Neuronal stem cell (in vitro differentiated cells): ENCODE measurements at regions not wholly inside any gene's neighbourhood (a gene's known extent, or its start where the extent isn't known, plus 50 kb on each side); places are given as distances from the start of the nearest gene placed in this dataset.
A peak's percentile ranks its signal among the peaks of the same experiment; 100 is the strongest.

Source experiments
- DNase-seq: peaks from one replicate; pipeline ENCODE4 v3.0.0-alpha.2; 2013; ENCODE audit warnings: low spot score
- H2AFZ ChIP-seq: one replicate; pipeline ENCODE4 v1.6.1; 2013; ENCODE audit warnings: mild to moderate bottlenecking, low read length, inconsistent platforms
- H2AK5ac ChIP-seq: 2 replicates; pipeline ENCODE4 v1.6.1; 2013; ENCODE audit warnings: low read depth, mild to moderate bottlenecking, inconsistent platforms, low read length, moderate library complexity, mixed read lengths
- H2BK120ac ChIP-seq: 2 replicates; pipeline ENCODE4 v1.6.1; 2013; ENCODE audit warnings: low read depth, mild to moderate bottlenecking, inconsistent platforms, low read length, moderate library complexity, mixed read lengths
- H2BK12ac ChIP-seq: one replicate; pipeline ENCODE4 v1.6.1; 2013; ENCODE audit warnings: low read length, inconsistent platforms
- H2BK15ac ChIP-seq: 2 replicates; pipeline ENCODE4 v1.6.1; 2013; ENCODE audit warnings: mild to moderate bottlenecking, low read length, inconsistent platforms, mixed read lengths
- H2BK5ac ChIP-seq: one replicate; pipeline ENCODE4 v1.6.1; 2013; ENCODE audit warnings: inconsistent platforms, mild to moderate bottlenecking, low read length, moderate library complexity
- H3K14ac ChIP-seq: one replicate; pipeline ENCODE4 v1.6.1; 2013; ENCODE audit warnings: low read length, inconsistent platforms
- H3K18ac ChIP-seq: 2 replicates; pipeline ENCODE4 v1.6.1; 2013; ENCODE audit warnings: low read length, inconsistent platforms
- H3K23ac ChIP-seq: 2 replicates; pipeline ENCODE4 v1.6.1; 2013; ENCODE audit warnings: low read depth, mild to moderate bottlenecking, mixed read lengths, low read length, inconsistent platforms; ENCODE audit not compliant: poor library complexity
- H3K27ac ChIP-seq: replicated peaks from 3 replicates; pipeline ENCODE4 v1.5.1; 2013; ENCODE audit warnings: low read length, inconsistent platforms
- H3K27me3 ChIP-seq, 3 experiments: 2 replicates each; pipeline ENCODE4 v1.6.1; 2013; ENCODE audit warnings: low read length in 3 of 3, mild to moderate bottlenecking in 2 of 3, inconsistent platforms in 1 of 3, low read depth in 1 of 3, mixed read lengths in 1 of 3, moderate library complexity in 1 of 3; ENCODE audit not compliant: control insufficient read depth in 3 of 3, insufficient read depth in 3 of 3
- H3K36me3 ChIP-seq, 2 donors: replicated peaks in 1 of 2; 2 replicates each; pipeline ENCODE4 v1.6.1; 2013; ENCODE audit warnings: low read length in 2 of 2; ENCODE audit not compliant: control insufficient read depth in 2 of 2, insufficient read depth in 2 of 2
- H3K4ac ChIP-seq: 2 replicates; pipeline ENCODE4 v1.6.1; 2013; ENCODE audit warnings: inconsistent platforms, mild to moderate bottlenecking, low read length, moderate library complexity
- H3K4me1 ChIP-seq, 2 donors: 1 replicate in 1 of 2; 2 replicates in 1 of 2; pipeline ENCODE4 v1.6.1; 2013; ENCODE audit warnings: low read length in 2 of 2, low read depth in 1 of 2; ENCODE audit not compliant: control insufficient read depth in 2 of 2, insufficient read depth in 1 of 2
- H3K4me2 ChIP-seq: one replicate; pipeline ENCODE4 v1.6.1; 2013; ENCODE audit warnings: mild to moderate bottlenecking, low read length, inconsistent platforms; ENCODE audit not compliant: insufficient read depth, poor library complexity, severe bottlenecking
- H3K4me3 ChIP-seq, 2 donors: 2 replicates each; pipeline ENCODE4 v1.5.1; 2013; ENCODE audit warnings: low read length in 2 of 2, mild to moderate bottlenecking in 2 of 2, inconsistent platforms in 1 of 2, moderate library complexity in 1 of 2
- H3K79me1 ChIP-seq: one replicate; pipeline ENCODE4 v1.6.1; 2013; ENCODE audit warnings: low read depth, mild to moderate bottlenecking, inconsistent platforms, low read length, moderate library complexity
- H3K9ac ChIP-seq: one replicate; pipeline ENCODE4 v1.6.1; 2013; ENCODE audit warnings: mild to moderate bottlenecking, low read depth, low read length, inconsistent platforms; ENCODE audit not compliant: poor library complexity
- H3K9me3 ChIP-seq, 2 donors: replicated peaks in 1 of 2; 2 replicates each; pipeline versions ENCODE3 to v1.6.1; 2013; ENCODE audit warnings: low read length in 2 of 2, mild to moderate bottlenecking in 2 of 2, inconsistent platforms in 1 of 2, low read depth in 1 of 2, mixed read lengths in 1 of 2, moderate library complexity in 1 of 2; ENCODE audit not compliant: control insufficient read depth in 2 of 2, insufficient read depth in 1 of 2
- H4K8ac ChIP-seq: one replicate; pipeline ENCODE4 v1.6.1; 2013; ENCODE audit warnings: low read depth, mild to moderate bottlenecking, inconsistent platforms, low read length, moderate library complexity
- H4K91ac ChIP-seq: one replicate; pipeline ENCODE4 v1.6.1; 2013; ENCODE audit warnings: low read length, low read depth, mild to moderate bottlenecking, inconsistent platforms; ENCODE audit not compliant: poor library complexity
- WGBS, 2 donors: extraction: QIAGEN DNeasy Blood & Tissue Kit; methylation state at CpG; one replicate each; pipeline ENCODE4 v1.1.7; 2013; ENCODE audit warnings: missing lambda C conversion rate in 2 of 2, mixed read lengths in 1 of 2; ENCODE audit not compliant: insufficient read length in 2 of 2, insufficient replicate concordance in 1 of 2; ENCODE audit errors: extremely low coverage in 2 of 2; 5-methylcytosine and 5-hydroxymethylcytosine counted together

DNA sequence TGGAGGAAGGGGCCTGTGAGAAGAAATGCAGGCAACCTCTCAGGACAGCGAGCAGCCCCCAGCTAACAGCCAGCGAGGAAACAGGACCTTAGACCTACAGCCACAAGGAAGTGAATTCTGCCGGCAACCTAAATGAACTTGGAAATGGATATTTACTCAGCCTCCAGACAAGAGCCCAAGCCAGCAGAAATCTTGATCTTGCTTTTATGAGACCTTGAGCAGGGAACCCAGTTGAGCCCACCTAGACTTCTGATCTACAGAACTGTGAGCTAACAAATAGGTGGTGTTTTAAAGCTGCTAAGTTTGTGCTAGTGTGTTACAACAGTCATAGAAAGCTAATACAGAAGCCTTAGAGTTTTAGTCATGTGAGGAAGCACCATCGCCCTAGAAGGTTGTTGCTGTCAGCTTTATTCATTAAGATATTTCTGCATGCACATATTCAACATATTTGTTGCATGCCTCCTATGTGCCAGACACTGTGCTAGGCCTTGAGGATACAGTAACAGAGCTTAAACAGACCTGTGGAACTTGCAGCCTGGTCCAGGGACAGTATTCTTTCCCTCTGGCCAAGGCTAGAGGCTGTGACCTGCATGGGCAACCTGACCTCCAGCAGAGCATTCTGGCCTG lies 50.3 kb downstream of the NALF2 start:
- H3K18ac ChIP-seq = no peak overlapping the region
- H3K27me3 ChIP-seq = no peaks in the 10 kb centered on the region
- no peak overlapping the region for H2AK5ac ChIP-seq
- peaks cover 3 to 8% of the 10 kb centered on the region in 2 donors for H3K4me1 ChIP-seq
- H4K91ac ChIP-seq = no peak overlapping the region
- no peak overlapping the region for H3K14ac ChIP-seq
- no peak for DNase-seq
- H3K36me3 ChIP-seq = no peaks in the 10 kb centered on the region
- no peak overlapping the region for H2BK12ac ChIP-seq
- no peak overlapping the region for H4K8ac ChIP-seq
- no CpG with 5 or more reads among the region's 4 CpGs for WGBS, 2 donors
- no peaks in the 10 kb centered on the region for H3K9me3 ChIP-seq
- no peak overlapping the region for H3K23ac ChIP-seq
- H3K4me3 ChIP-seq = no peak overlapping the region
- no peak overlapping the region for H3K4me2 ChIP-seq
- no peak overlapping the region for H2AFZ ChIP-seq
- H3K79me1 ChIP-seq = no peaks in the 10 kb centered on the region
- no peak overlapping the region for H3K4ac ChIP-seq
- no peak overlapping the region for H2BK5ac ChIP-seq
- H2BK15ac ChIP-seq = no peak overlapping the region
- H3K9ac ChIP-seq = no peak overlapping the region
- H2BK120ac ChIP-seq = no peak overlapping the region
- no peak overlapping the region for H3K27ac ChIP-seq

DNA sequence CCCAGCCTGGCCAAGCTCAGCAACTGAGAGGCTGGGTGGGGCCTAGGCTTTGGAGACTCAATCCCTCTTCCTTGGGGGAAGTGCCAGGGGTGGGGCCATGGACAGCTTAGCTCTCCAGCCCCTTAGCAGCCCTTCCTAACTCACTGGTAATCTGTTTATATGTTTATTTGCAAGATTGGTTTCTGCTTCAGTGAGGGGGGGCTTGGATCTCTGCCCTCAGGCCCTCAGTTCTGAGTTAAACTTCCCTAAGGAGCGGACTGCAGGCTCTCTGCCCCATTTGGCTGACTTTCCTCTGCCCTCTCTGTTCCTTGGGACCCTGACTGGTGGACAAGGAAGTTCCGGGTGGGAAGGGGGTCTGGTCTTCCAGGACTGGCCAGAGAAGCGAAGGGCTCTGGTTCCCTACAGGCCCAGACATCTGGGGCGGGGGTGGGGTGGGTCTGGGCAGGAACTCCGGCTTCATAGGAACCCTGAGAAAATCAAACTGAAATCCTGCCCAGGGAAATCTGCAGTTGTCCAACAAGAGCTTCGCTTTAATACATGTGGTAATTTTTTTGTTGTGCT lies 51.4 kb downstream of the NALF2 start:
- no peak overlapping the region for H2BK120ac ChIP-seq
- no peak overlapping the region for H2BK12ac ChIP-seq
- WGBS, 2 donors = no CpG with 5 or more reads among the region's 6 CpGs
- H4K8ac ChIP-seq = no peak overlapping the region
- no peaks in the 10 kb centered on the region for H3K79me1 ChIP-seq
- peaks cover 3 to 8% of the 10 kb centered on the region in 2 donors for H3K4me1 ChIP-seq
- H2AFZ ChIP-seq = peak overlapping the region; percentile 23
- no peak overlapping the region for H2BK15ac ChIP-seq
- no peaks in the 10 kb centered on the region for H3K9me3 ChIP-seq
- no peak overlapping the region for H2BK5ac ChIP-seq
- H3K4me2 ChIP-seq = no peak overlapping the region
- DNase-seq = no peak
- H3K27me3 ChIP-seq = no peaks in the 10 kb centered on the region
- H3K27ac ChIP-seq = no peak overlapping the region
- H3K4ac ChIP-seq = no peak overlapping the region
- H3K18ac ChIP-seq = no peak overlapping the region
- H2AK5ac ChIP-seq = no peak overlapping the region
- H3K14ac ChIP-seq = no peak overlapping the region
- no peaks in the 10 kb centered on the region for H3K36me3 ChIP-seq
- H3K23ac ChIP-seq = no peak overlapping the region
- H3K4me3 ChIP-seq = no peak overlapping the region
- H4K91ac ChIP-seq = no peak overlapping the region
- H3K9ac ChIP-seq = no peak overlapping the region

- Histone ChIP-seq H2AFZ (peak overlapping the region; percentile 23), H3K4me1 (peaks cover 3 to 8% of the 10 kb centered on the region in 2 donors), H3K9ac (no peak overlapping the region), H3K27ac (no peak overlapping the region), H3K27me3 (no peaks in the 10 kb centered on the region), H3K4me3 (no peak overlapping the region), H3K14ac (no peak overlapping the region), H3K36me3 (no peaks in the 10 kb centered on the region), H3K23ac (no peak overlapping the region), H3K4ac (no peak overlapping the region), H4K8ac (no peak overlapping the region), H2BK15ac (no peak overlapping the region), H3K4me2 (no peak overlapping the region), H2AK5ac (no peak overlapping the region), H3K9me3 (no peaks in the 10 kb centered on the region), H2BK5ac (no peak overlapping the region), H2BK120ac (no peak overlapping the region), H4K91ac (no peak overlapping the region), H3K18ac (no peak overlapping the region), H3K79me1 (no peaks in the 10 kb centered on the region), H2BK12ac (no peak overlapping the region)
- no CpG with 5 or more reads among the region's 16 CpGs for WGBS, 2 donors
- DNase-seq = peak; percentile 31
Observed at GRCh38 chrX:69556060-69557011, 52.2 kb downstream of the NALF2 start.
